HEK293 (cell line): ENCODE measurements at regions not wholly inside any gene's neighbourhood (a gene's known extent, or its start where the extent isn't known, plus 50 kb on each side); places are given as distances from the start of the nearest gene placed in this dataset.

Source experiments
- CTCF ChIP-seq: fragments of 450-650 bp; formaldehyde crosslinking; IDR thresholded peaks from 2 replicates; pipeline ENCODE4 v1.5.1; 2016; ENCODE audit warnings: missing biosample characterization, missing genetic modification characterization
- EGR2 ChIP-seq: fragments of 450-650 bp; formaldehyde crosslinking; IDR thresholded peaks from 2 replicates; pipeline ENCODE4 v1.5.1; 2016; ENCODE audit warnings: low read depth, missing biosample characterization, missing genetic modification characterization
- KLF16 ChIP-seq: fragments of 450-650 bp; formaldehyde crosslinking; IDR thresholded peaks from 2 replicates; pipeline ENCODE4 v1.5.1; 2017; ENCODE audit warnings: missing biosample characterization, missing genetic modification characterization
- REST ChIP-seq: fragments of 450-650 bp; formaldehyde crosslinking; IDR thresholded peaks from 2 replicates; pipeline ENCODE4 v1.5.1; 2016; ENCODE audit warnings: missing biosample characterization, missing genetic modification characterization
- ZNF140 ChIP-seq: fragments of 450-650 bp; formaldehyde crosslinking; IDR thresholded peaks from 2 replicates; pipeline ENCODE4 v1.5.1; 2016; ENCODE audit warnings: missing biosample characterization, missing genetic modification characterization
- ZNF266 ChIP-seq: fragments of 450-650 bp; formaldehyde crosslinking; IDR thresholded peaks from 2 replicates; pipeline ENCODE4 v1.5.1; 2016; ENCODE audit warnings: missing biosample characterization, missing genetic modification characterization, low read depth
- ZNF548 ChIP-seq: fragments of 450-650 bp; formaldehyde crosslinking; IDR thresholded peaks from 2 replicates; pipeline ENCODE4 v1.5.1; 2016; ENCODE audit warnings: missing biosample characterization, missing genetic modification characterization
- ZNF555 ChIP-seq: fragments of 450-650 bp; formaldehyde crosslinking; conservative IDR thresholded peaks from 2 replicates; pipeline ENCODE4 v1.5.1; 2017; ENCODE audit warnings: missing biosample characterization, mild to moderate bottlenecking, missing genetic modification characterization, inconsistent platforms
- ZNF747 ChIP-seq: fragments of 450-650 bp; formaldehyde crosslinking; IDR thresholded peaks from 2 replicates; pipeline ENCODE4 v1.5.1; 2016; ENCODE audit warnings: missing biosample characterization, missing genetic modification characterization
- ZNF768 ChIP-seq: fragments of 450-650 bp; formaldehyde crosslinking; IDR thresholded peaks from 2 replicates; pipeline ENCODE4 v1.5.1; 2018; ENCODE audit warnings: missing biosample characterization, mild to moderate bottlenecking, missing genetic modification characterization
- ZNF792 ChIP-seq: fragments of 450-650 bp; formaldehyde crosslinking; IDR thresholded peaks from 2 replicates; pipeline ENCODE4 v1.5.1; 2016; ENCODE audit warnings: missing biosample characterization, missing genetic modification characterization

- no peak for TF ChIP-seq KLF16
- TF ChIP-seq ZNF555 = no peak
- no peak for TF ChIP-seq ZNF140 (tag by site-specific recombination)
- no peak for TF ChIP-seq CTCF (tag by site-specific recombination)
- no peak for TF ChIP-seq ZNF548 (tag by site-specific recombination)
- TF ChIP-seq ZNF768 (tag by site-specific recombination) = no peak
- no peak for TF ChIP-seq ZNF266
- TF ChIP-seq ZNF792 (tag by site-specific recombination) = no peak
- TF ChIP-seq ZNF747 (tag by site-specific recombination) = no peak
- no peak for TF ChIP-seq EGR2 (tag by site-specific recombination)
- TF ChIP-seq REST = no peak
Observed at GRCh38 chr20:52034581-52034980, 157.0 kb downstream of the ZFP64 start.
